HepG2 (cell line): ENCODE measurements at regions not wholly inside any gene's neighbourhood (a gene's known extent, or its start where the extent isn't known, plus 50 kb on each side); places are given as distances from the start of the nearest gene placed in this dataset.
"Not testable (repeated sequence)": the region's sequence is repeated elsewhere in the genome, so short reads cannot be mapped to it uniquely, and the experiment has no call there.

ENCODE experiments used
- CHCHD3 ChIP-seq: sonication (generic); formaldehyde crosslinking; IDR thresholded peaks from 2 replicates; pipeline ENCODE4 v1.8.0; 2022; ENCODE audit warnings: mild to moderate bottlenecking, missing genetic modification reagents, moderate library complexity
- DNMT1 ChIP-seq: sonication (generic); formaldehyde crosslinking; IDR thresholded peaks from 2 replicates; pipeline ENCODE4 v1.5.1; 2020; ENCODE audit warnings: mild to moderate bottlenecking, missing genetic modification reagents
- THAP7 ChIP-seq: sonication (generic); formaldehyde crosslinking; IDR thresholded peaks from 2 replicates; pipeline ENCODE4 v1.8.1; 2023; ENCODE audit warnings: mild to moderate bottlenecking, missing genetic modification reagents

GRCh38 chr5:40225147-40225546 is 454.6 kb upstream of the PTGER4 start:
- TF ChIP-seq DNMT1; THAP7 (CRISPR knock-in tag); CHCHD3 (CRISPR knock-in tag): not testable (repeated sequence)
